Nephron (organoid): ENCODE measurements at regions not wholly inside any gene's neighbourhood (a gene's known extent, or its start where the extent isn't known, plus 50 kb on each side); places are given as distances from the start of the nearest gene placed in this dataset.

ENCODE experiments used
- H3K27ac Mint-ChIP-seq, 3 experiments: 2 replicates each; pipeline ENCODE4 v1.8.0; 2020; ENCODE audit warnings: mixed read lengths in 3 of 3, mild to moderate bottlenecking in 2 of 3, moderate library complexity in 1 of 3
- H3K27me3 Mint-ChIP-seq: 2 replicates; pipeline ENCODE4 v1.8.0; 2021; ENCODE audit warnings: low read depth, mild to moderate bottlenecking, moderate library complexity, mixed read lengths
- H3K36me3 Mint-ChIP-seq: 2 replicates; pipeline ENCODE4 v1.8.0; 2020; ENCODE audit warnings: low read depth, mixed read lengths
- H3K4me1 Mint-ChIP-seq: 2 replicates; pipeline ENCODE4 v1.8.0; 2020; ENCODE audit warnings: mixed read lengths
- H3K4me3 Mint-ChIP-seq, 3 experiments: 2 replicates each; pipeline ENCODE4 v1.8.0; 2020; ENCODE audit warnings: mild to moderate bottlenecking in 3 of 3, mixed read lengths in 3 of 3, moderate library complexity in 2 of 3
- H3K9me3 Mint-ChIP-seq: 2 replicates; pipeline ENCODE4 v1.8.0; 2020; ENCODE audit warnings: mixed read lengths
- CTCF ChIP-seq, 3 experiments: fragments of 200-600 bp; sonication (generic); IDR thresholded peaks; one replicate each; pipeline ENCODE4 v1.5.0; 2021; ENCODE audit warnings: antibody characterized with exemption in 3 of 3; ENCODE audit not compliant: unreplicated experiment in 3 of 3

DNA sequence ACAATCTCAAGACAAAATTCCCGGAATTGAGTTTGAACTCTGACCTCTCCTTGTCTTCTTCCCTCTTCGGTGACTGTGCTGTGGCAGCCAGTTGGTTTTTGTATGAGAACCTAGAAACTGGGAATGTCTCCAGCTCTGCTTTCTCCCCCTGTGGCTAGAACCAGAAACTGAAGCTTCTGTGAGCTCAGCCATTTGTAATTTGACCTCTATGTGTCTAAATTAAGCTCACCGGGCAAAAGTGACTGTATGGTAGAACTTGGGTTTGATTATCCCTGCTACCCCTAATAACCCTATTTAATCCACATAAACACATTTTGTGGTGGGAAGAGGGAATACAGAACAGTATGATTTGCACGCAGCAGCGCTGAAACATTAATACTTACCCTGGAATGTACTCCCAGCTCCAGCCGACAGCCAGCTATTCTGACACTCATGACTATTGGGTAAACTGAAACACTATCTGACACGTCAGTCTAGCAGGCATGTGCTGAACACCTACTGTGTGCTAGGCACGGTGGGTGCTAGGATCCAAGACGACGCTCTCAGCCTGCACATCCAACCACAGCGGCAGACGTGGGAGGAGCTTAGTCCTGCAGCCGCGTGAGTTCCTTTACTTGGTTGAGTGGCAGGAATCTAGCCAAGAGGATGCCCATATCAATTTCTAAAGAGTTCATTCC is 324.8 kb downstream of the SFMBT2 start:
- Mint-ChIP-seq H3K4me3 (peak overlapping the region in 2 of 3 experiments; percentile 0 to 3), H3K27ac (peak overlapping the region; percentile 14 to 79 (median 53)), H3K27me3 (no peaks in the 10 kb centered on the region), H3K9me3 (no peaks in the 10 kb centered on the region), H3K4me1 (peaks cover 46% of the 10 kb centered on the region), H3K36me3 (no peaks in the 10 kb centered on the region)
- TF ChIP-seq CTCF (IDR thresholded peaks at IDR 0.05; ENCODE audit: unreplicated experiment in 3 of 3) = peak; percentile 9 to 25 (median 16)

DNA sequence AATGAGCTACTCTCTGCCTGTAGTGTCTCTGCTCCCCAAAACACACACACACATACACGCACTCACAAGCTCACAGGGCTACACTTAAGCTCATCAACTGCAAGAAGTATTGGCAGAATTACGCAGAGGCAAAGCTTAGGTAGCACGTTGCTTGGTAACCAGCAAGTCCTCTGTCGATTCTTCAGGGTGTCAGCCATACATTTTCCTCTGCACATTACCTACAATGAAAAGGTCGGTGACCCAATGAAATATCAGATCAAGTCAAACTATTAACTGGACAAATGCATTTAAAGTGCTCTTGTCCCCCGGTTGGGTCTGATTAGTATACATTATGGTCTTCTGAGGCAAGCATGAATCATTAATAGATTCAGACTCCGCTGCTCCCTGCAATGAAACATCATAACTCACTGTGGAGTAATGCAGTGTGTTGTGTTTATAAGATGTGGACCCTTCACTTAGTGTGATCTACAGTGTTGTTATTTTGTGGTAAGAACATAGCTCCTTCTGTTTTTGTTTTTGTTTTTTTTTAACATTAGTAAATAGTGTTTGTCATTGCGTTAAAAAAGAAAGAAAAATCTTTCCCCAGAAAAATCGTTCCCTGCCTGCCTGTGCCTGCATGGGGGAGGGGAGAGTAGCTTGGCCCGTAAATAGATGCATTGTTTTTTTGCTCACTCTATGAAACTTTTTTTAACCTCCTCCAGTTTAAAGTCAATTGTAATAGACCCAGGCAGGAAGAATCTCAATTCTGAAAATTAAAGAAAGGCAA is 325.5 kb downstream of the SFMBT2 start:
- no peaks in the 10 kb centered on the region for H3K36me3 Mint-ChIP-seq
- H3K27ac Mint-ChIP-seq = peak overlapping the region; percentile 25 to 79 (median 53)
- no peak for TF ChIP-seq CTCF (IDR thresholded peaks at IDR 0.05; ENCODE audit: unreplicated experiment in 3 of 3)
- peak overlapping the region in 2 of 3 experiments; percentile 0 to 3 for H3K4me3 Mint-ChIP-seq
- no peaks in the 10 kb centered on the region for H3K9me3 Mint-ChIP-seq
- no peaks in the 10 kb centered on the region for H3K27me3 Mint-ChIP-seq
- H3K4me1 Mint-ChIP-seq = peaks cover 41% of the 10 kb centered on the region

DNA sequence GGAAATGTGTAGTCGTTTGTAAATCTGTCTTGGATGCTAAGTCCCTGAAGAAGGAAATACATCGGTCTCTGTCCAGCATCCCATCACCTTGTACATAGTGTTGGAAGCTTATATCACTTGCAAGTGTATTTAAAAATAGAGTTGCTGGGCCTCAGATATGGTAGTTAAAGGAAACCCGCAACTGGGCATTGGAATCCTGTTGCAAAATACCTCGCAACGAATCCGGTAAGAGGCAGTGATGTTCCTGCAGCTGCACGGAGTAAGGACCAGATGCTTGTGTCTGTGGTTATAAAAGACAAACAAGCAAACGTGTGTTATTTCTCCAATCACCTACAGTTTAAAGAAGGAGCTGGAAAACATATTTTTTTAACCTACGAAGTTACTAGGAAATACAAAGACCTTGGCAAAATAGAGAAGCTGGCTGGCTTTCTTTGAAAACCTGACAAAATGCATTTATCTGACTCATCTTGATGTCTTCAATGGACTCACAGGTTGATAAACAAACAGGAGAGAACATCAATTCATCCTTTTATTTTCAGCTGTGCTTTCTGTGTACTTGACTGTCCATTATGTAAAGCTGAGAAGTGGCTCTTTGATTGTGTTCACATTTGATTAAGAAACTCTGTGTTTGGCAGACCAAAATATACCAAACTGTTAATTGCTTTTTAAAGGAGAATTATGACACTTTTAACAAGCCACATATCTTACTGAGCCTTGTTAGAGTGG is 326.4 kb downstream of the SFMBT2 start:
- no peak for TF ChIP-seq CTCF (IDR thresholded peaks at IDR 0.05; ENCODE audit: unreplicated experiment in 3 of 3)
- H3K36me3 Mint-ChIP-seq = no peaks in the 10 kb centered on the region

GRCh38 chr10:7082967-7083366 is 327.9 kb downstream of the SFMBT2 start:
- no peak for TF ChIP-seq CTCF (IDR thresholded peaks at IDR 0.05; ENCODE audit: unreplicated experiment in 3 of 3)
- Mint-ChIP-seq H3K4me1 (peaks cover 37% of the 10 kb centered on the region), H3K4me3 (no peak overlapping the region), H3K36me3 (no peaks in the 10 kb centered on the region), H3K9me3 (no peaks in the 10 kb centered on the region), H3K27me3 (no peaks in the 10 kb centered on the region), H3K27ac (peak overlapping the region in 1 of 3 experiments; percentile 22)

More for the DNA sequence above, 326.4 kb downstream of the SFMBT2 start:
- Mint-ChIP-seq H3K27me3 (no peaks in the 10 kb centered on the region), H3K9me3 (no peaks in the 10 kb centered on the region), H3K4me3 (no peak overlapping the region), H3K27ac (peak overlapping the region in 1 of 3 experiments; percentile 25), H3K4me1 (peaks cover 37% of the 10 kb centered on the region)

- Mint-ChIP-seq H3K4me1 (peaks cover 15% of the 10 kb centered on the region), H3K27ac (no peak overlapping the region), H3K4me3 (no peak overlapping the region), H3K36me3 (no peaks in the 10 kb centered on the region), H3K9me3 (no peaks in the 10 kb centered on the region), H3K27me3 (peaks cover 8% of the 10 kb centered on the region)
- TF ChIP-seq CTCF (IDR thresholded peaks at IDR 0.05; ENCODE audit: unreplicated experiment in 3 of 3) = no peak
Observed at GRCh38 chr10:7077880-7078279, 333.0 kb downstream of the SFMBT2 start.
